NCI-H1436 (cell line): ENCODE measurements at regions not wholly inside any gene's neighbourhood (a gene's known extent, or its start where the extent isn't known, plus 50 kb on each side); places are given as distances from the start of the nearest gene placed in this dataset.
"Not testable (repeated sequence)": the region's sequence is repeated elsewhere in the genome, so short reads cannot be mapped to it uniquely, and the experiment has no call there.

Experiments used
- DNase-seq: peaks from one replicate; lab custom pipeline; 2025; lab: John Stamatoyannopoulos, UW

- DNase-seq: no peak
Measured at GRCh38 chr5:57749396-57749795, 266.8 kb upstream of the ACTBL2 start.

- no peak for DNase-seq
Measured at GRCh38 chr5:57745700-57746651, 263.4 kb upstream of the ACTBL2 start.

- DNase-seq: no peak
Measured at GRCh38 chr5:57745029-57745428, 262.4 kb upstream of the ACTBL2 start.

GRCh38 chr5:57741336-57741735 is 258.7 kb upstream of the ACTBL2 start:
- no peak for DNase-seq

- DNase-seq: no peak
Measured at GRCh38 chr5:57738787-57739186, 256.2 kb upstream of the ACTBL2 start.

- DNase-seq: no peak
Measured at GRCh38 chr5:57738301-57738700, 255.7 kb upstream of the ACTBL2 start.

GRCh38 chr5:57736716-57737115 is 254.1 kb upstream of the ACTBL2 start:
- no peak for DNase-seq

- not testable (repeated sequence) for DNase-seq
Measured at GRCh38 chr5:57735279-57736153, 252.9 kb upstream of the ACTBL2 start.

- DNase-seq: no peak
Measured at GRCh38 chr5:57734296-57734695, 251.7 kb upstream of the ACTBL2 start.

GRCh38 chr5:57727591-57727990 is 245.0 kb upstream of the ACTBL2 start:
- no peak for DNase-seq

- no peak for DNase-seq
Measured at GRCh38 chr5:57725658-57726504, 243.3 kb upstream of the ACTBL2 start.

- DNase-seq: no peak
Measured at GRCh38 chr5:57724836-57725235, 242.2 kb upstream of the ACTBL2 start.

GRCh38 chr5:57721226-57721625 is 238.6 kb upstream of the ACTBL2 start:
- no peak for DNase-seq

GRCh38 chr5:57720656-57721055 is 238.0 kb upstream of the ACTBL2 start:
- DNase-seq: no peak

- DNase-seq: no peak
Measured at GRCh38 chr5:57719216-57719615, 236.6 kb upstream of the ACTBL2 start.

GRCh38 chr5:57718155-57718554 is 235.5 kb upstream of the ACTBL2 start:
- no peak for DNase-seq

- no peak for DNase-seq
Measured at GRCh38 chr5:57717555-57717954, 234.9 kb upstream of the ACTBL2 start.

- DNase-seq: no peak
Measured at GRCh38 chr5:57716661-57717060, 234.1 kb upstream of the ACTBL2 start.

GRCh38 chr5:57715296-57715695 is 232.7 kb upstream of the ACTBL2 start:
- DNase-seq: no peak

GRCh38 chr5:57713535-57713934 is 230.9 kb upstream of the ACTBL2 start:
- not testable (repeated sequence) for DNase-seq

- no peak for DNase-seq
Measured at GRCh38 chr5:57711946-57712345, 229.3 kb upstream of the ACTBL2 start.

GRCh38 chr5:57711471-57711870 is 228.9 kb upstream of the ACTBL2 start:
- no peak for DNase-seq
